HEK293T (cell line): ENCODE measurements at regions not wholly inside any gene's neighbourhood (a gene's known extent, or its start where the extent isn't known, plus 50 kb on each side); places are given as distances from the start of the nearest gene placed in this dataset.
"Not testable (repeated sequence)": the region's sequence is repeated elsewhere in the genome, so short reads cannot be mapped to it uniquely, and the experiment has no call there.

Source experiments
- CTCF ChIA-PET: fragments of 350-600 bp; formaldehyde crosslinking; extraction: SDS; loops from one replicate; lab custom pipeline; 2021; ENCODE audit warnings: antibody characterized with exemption, inconsistent platforms; lab: Yijun Ruan, JAX
- POLR2A ChIA-PET: fragments of 350-600 bp; formaldehyde crosslinking; extraction: SDS; loops from one replicate; lab custom pipeline; 2020; ENCODE audit warnings: antibody characterized with exemption, inconsistent platforms; lab: Yijun Ruan, JAX
- DNase-seq: peaks from one replicate; pipeline ENCODE4 v3.0.0; 2012; ENCODE audit warnings: mixed read lengths; ENCODE audit errors: extremely low spot score
- ARNT ChIP-seq: fragments of 450-650 bp; IDR thresholded peaks from 2 replicates; pipeline ENCODE4 v1.6.1; 2017; ENCODE audit warnings: mild to moderate bottlenecking
- BHLHE40 ChIP-seq: fragments of 450-650 bp; IDR thresholded peaks from 2 replicates; pipeline ENCODE4 v1.6.1; 2016; ENCODE audit warnings: mild to moderate bottlenecking, moderate library complexity, borderline replicate concordance
- CTBP1 ChIP-seq: fragments of 450-650 bp; IDR thresholded peaks from 2 replicates; pipeline ENCODE4 v1.6.1; 2016; ENCODE audit warnings: borderline replicate concordance
- ELF4 ChIP-seq: fragments of 450-650 bp; IDR thresholded peaks from 2 replicates; pipeline ENCODE4 v1.6.1; 2017; ENCODE audit warnings: antibody characterized with exemption
- FOXA1 ChIP-seq: fragments of 450-650 bp; IDR thresholded peaks from 2 replicates; pipeline ENCODE4 v1.6.1; 2016; ENCODE audit warnings: mild to moderate bottlenecking
- FOXK2 ChIP-seq: fragments of 450-650 bp; IDR thresholded peaks from 2 replicates; pipeline ENCODE4 v1.6.1; 2016; ENCODE audit warnings: mild to moderate bottlenecking
- FOXM1 ChIP-seq: fragments of 450-650 bp; IDR thresholded peaks from 2 replicates; pipeline ENCODE4 v1.6.1; 2017; ENCODE audit warnings: mild to moderate bottlenecking, borderline replicate concordance
- HDGF ChIP-seq: fragments of 450-650 bp; IDR thresholded peaks from 2 replicates; pipeline ENCODE4 v1.6.1; 2017; ENCODE audit warnings: antibody characterized with exemption, borderline replicate concordance
- L3MBTL2 ChIP-seq: fragments of 450-650 bp; conservative IDR thresholded peaks from 2 replicates; pipeline ENCODE4 v1.6.1; 2016; ENCODE audit warnings: mild to moderate bottlenecking
- LEF1 ChIP-seq: fragments of 450-650 bp; IDR thresholded peaks from 2 replicates; pipeline ENCODE4 v1.6.1; 2017; ENCODE audit warnings: mild to moderate bottlenecking, borderline replicate concordance
- NFRKB ChIP-seq: fragments of 450-650 bp; IDR thresholded peaks from 2 replicates; pipeline ENCODE4 v1.6.1; 2016; ENCODE audit warnings: mild to moderate bottlenecking, moderate library complexity
- SP1 ChIP-seq: fragments of 450-650 bp; IDR thresholded peaks from 2 replicates; pipeline ENCODE4 v1.6.1; 2017
- SUZ12 ChIP-seq: fragments of 450-650 bp; IDR thresholded peaks from 2 replicates; pipeline ENCODE4 v1.6.1; 2016; ENCODE audit warnings: mild to moderate bottlenecking
- TARDBP ChIP-seq: fragments of 450-650 bp; IDR thresholded peaks from 2 replicates; pipeline ENCODE4 v1.6.1; 2016
- ZNF384 ChIP-seq: fragments of 450-650 bp; IDR thresholded peaks from 2 replicates; pipeline ENCODE4 v1.6.1; 2016
- TF ChIP-seq, protein P1 (sequence below): fragments of 450-650 bp; IDR thresholded peaks from 2 replicates; pipeline ENCODE4 v1.6.1; 2016

DNA sequence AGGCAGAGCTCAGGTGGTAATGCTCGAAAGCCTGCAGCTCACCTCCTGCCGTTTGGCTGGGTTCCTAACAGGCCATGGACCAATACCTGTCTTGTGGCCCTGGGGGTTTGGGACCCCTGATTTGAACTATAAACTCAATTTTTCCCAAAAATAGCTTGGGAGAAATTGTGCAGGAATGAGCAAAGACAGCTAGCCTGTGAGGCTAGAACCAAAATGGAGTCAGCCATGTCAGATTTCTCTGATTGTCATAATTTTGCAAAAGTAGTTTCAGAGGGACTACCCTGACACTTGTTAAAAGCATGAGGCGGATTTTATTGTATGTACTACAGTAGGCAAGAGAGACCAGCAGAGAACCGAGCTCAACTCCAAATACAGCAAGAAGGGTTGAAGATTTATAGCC is 91.8 kb downstream of the PPIAL4G start:
- DNase-seq, POLR2A ChIA-PET, CTCF ChIA-PET: not testable (repeated sequence)

DNA sequence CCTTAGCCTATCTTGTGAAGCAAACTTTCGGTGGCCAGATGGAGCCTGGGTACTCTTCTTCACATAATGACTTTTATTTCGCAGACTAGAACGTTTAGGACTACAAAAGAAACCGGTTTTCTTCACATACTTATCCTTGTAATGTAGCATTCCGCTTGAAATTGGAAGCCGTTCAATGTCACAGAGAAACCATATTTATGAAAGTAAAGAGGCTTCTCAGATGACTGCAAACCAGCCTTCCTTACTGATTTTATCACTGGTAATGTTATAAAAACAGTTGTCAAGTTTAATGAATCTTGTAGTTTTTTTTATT is 94.1 kb downstream of the PPIAL4G start:
- ChIA-PET CTCF (interaction anchor here (0.9 kb wide), 1 partner anchor 18 kb away, joined by 4 read pairs; no protein-coding TSS in a partner anchor), POLR2A (interaction anchor here (0.8 to 1.7 kb wide), 20 partner anchors 9 to 594 kb away, joined by 3 to 18 read pairs (median 6); no protein-coding TSS in a partner anchor)
- DNase-seq, result no peak
- no peak for TF ChIP-seq NFRKB
- TF ChIP-seq TARDBP, result no peak
- no peak for TF ChIP-seq LEF1
- TF ChIP-seq ELF4, result no peak; the same call in none of the 2 replicates

DNA sequence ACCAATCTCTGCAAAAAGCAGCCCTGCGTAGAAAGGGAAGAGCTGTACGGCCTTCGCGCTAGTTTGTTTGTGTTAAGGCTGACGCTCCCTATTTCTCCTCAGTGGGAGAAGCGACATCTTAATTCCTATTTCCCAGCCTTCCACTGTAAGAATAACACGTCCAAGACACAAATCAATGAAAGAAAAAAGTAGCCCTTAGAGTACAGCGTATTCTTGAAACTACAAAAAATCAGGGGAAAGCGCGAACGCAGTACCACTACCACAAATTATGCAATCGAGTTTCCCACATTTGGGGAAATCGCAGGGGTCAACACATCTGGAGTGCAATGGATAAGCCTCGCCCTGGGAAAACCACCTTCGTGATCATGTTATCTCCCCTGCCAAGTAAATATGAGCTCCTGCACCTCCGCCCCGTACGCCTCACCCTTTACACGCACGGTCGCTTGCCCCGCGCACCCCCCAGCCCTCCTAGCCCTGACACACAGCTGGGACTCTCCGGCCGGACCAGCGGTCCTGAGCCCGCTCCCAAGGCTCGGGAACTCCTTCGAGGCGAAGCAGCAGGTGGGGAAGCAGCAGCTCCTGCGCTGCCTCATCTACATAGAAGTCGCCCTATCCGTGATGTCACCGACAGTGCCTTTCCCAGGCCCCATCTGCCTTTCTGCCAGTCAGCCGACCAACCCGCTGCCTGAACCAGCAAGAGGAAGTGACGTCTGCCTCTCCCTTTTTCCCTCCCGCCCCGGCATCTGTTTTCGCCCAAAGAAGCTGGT is 94.7 kb downstream of the PPIAL4G start:
- peak; percentile 93 for DNase-seq
- CTCF ChIA-PET, result interaction anchor here (0.9 kb wide), 1 partner anchor 18 kb away, joined by 4 read pairs; no protein-coding TSS in a partner anchor
- no peak for TF ChIP-seq FOXM1
- peak; percentile 75; the same call in 1 of the 2 replicates for TF ChIP-seq FOXK2
- TF ChIP-seq FOXA1, result no peak
- TF ChIP-seq TARDBP, result peak; percentile 58
- TF ChIP-seq ELF4, result peak; percentile 96
- no peak for TF ChIP-seq SUZ12
- TF ChIP-seq CTBP1, result peak; percentile 73; the same call in 1 of the 2 replicates
- peak; percentile 96 for TF ChIP-seq L3MBTL2
- no peak for TF ChIP-seq SP1
- TF ChIP-seq ZNF384, result 0 out of 2 replicates have a peak, but pooled peaks have one; percentile 50
- TF ChIP-seq ARNT, result peak; percentile 23; the same call in 1 of the 2 replicates
- TF ChIP-seq, protein P1, sequence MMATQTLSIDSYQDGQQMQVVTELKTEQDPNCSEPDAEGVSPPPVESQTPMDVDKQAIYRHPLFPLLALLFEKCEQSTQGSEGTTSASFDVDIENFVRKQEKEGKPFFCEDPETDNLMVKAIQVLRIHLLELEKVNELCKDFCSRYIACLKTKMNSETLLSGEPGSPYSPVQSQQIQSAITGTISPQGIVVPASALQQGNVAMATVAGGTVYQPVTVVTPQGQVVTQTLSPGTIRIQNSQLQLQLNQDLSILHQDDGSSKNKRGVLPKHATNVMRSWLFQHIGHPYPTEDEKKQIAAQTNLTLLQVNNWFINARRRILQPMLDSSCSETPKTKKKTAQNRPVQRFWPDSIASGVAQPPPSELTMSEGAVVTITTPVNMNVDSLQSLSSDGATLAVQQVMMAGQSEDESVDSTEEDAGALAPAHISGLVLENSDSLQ, result peak; percentile 91
- no peak for TF ChIP-seq LEF1
- peak; percentile 66 for TF ChIP-seq NFRKB
- peak; percentile 47; the same call in 1 of the 2 replicates for TF ChIP-seq BHLHE40
- no peak for TF ChIP-seq HDGF
- POLR2A ChIA-PET, result interaction anchor here (0.8 to 1.7 kb wide), 20 partner anchors 10 to 595 kb away, joined by 3 to 18 read pairs (median 6); no protein-coding TSS in a partner anchor

DNA sequence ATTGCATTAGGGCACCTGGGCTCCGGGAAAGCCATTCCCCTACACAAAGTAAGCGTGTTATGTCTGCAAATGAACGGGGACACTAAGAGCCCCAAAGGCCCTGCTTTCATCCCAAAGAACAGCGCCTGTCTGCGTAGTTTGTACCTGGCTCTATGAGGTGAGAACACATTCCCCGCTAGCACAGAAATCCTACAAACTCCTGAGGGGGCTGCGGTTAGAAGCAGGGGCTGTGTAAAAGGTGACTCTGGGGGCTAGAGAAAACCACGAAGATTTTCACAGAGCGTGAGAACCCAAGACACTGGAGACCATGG is 95.2 kb downstream of the PPIAL4G start:
- ChIA-PET POLR2A (interaction anchor here (0.9 to 1.7 kb wide), 17 partner anchors 9 to 349 kb away, joined by 3 to 18 read pairs (median 6); no protein-coding TSS in a partner anchor), CTCF (interaction anchor here (0.9 kb wide), 1 partner anchor 17 kb away, joined by 4 read pairs; no protein-coding TSS in a partner anchor)
- DNase-seq, result not testable (repeated sequence)

DNA sequence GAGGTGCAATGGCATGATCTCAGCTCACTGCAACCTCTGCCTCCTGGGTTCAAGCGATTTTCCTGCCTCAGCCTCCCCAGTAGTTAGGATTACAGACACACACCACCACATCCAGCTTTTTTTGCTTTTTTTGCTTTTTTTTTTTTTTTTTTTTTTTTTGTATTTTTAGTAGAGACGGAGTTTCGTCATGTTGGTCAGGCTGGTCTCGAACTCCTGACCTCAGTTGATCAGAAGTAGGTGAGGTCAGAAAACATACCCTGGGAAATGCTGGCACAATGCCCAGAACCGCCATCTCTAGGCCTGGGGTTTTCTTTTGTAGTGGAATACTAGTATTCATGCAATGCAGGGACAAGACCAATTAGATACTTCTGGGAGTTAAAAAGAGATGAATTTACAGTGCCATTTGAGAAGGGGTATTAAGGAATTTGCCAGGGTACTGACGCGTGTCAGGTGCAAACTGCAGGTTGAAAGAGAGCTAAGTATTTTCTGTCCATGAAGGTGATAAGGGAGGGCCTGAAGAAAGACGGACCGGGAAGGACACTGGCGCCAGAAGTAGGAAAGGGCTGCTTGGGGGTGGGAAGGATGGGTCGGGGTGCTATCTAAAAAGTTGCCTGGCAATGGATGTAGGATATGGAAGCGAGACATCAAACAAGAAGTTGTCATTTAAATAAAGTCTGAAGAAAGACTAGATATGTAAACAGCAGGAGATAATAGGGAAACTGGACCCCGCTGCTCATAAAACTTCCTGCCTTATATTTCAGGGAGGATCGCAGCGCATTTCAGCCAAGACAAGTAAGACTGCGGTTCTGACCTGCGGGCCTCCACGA is 95.8 kb downstream of the PPIAL4G start:
- peak; percentile 25 for DNase-seq
- POLR2A ChIA-PET, result interaction anchor here (1.1 to 1.7 kb wide), 7 partner anchors 9 to 349 kb away, joined by 3 to 12 read pairs (median 7); no protein-coding TSS in a partner anchor
- CTCF ChIA-PET, result not testable (repeated sequence)
- peak; percentile 40; the same call in 1 of the 2 replicates for TF ChIP-seq ZNF384

DNA sequence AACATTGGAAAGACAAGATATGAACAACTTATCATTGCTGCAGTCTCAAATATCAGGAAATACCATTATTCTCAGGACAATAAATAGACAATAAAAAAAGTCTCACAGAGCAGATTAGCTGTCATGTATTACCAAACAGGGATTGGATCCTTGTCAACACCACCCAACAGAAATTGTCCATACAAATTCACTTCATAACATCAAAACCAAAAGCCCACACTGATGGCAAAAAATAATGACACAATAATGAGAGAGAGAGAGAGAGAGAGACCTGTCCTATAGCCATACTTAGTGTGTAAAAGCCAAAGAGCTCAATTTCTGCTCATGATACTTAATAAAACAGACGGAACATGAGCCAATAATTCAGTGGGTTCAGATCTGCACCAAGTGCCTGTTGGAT is 96.5 kb downstream of the PPIAL4G start:
- DNase-seq, result no peak
- POLR2A ChIA-PET, result interaction anchor here (1.1 kb wide), 1 partner anchor 348 kb away, joined by 3 read pairs; no protein-coding TSS in a partner anchor
- no peak for TF ChIP-seq ZNF384
- no peak for TF ChIP-seq LEF1
- no peak for TF ChIP-seq FOXA1
- TF ChIP-seq FOXK2, result no peak
- TF ChIP-seq ARNT, result no peak
- no peak for TF ChIP-seq NFRKB
- CTCF ChIA-PET, result no interaction called here

DNA sequence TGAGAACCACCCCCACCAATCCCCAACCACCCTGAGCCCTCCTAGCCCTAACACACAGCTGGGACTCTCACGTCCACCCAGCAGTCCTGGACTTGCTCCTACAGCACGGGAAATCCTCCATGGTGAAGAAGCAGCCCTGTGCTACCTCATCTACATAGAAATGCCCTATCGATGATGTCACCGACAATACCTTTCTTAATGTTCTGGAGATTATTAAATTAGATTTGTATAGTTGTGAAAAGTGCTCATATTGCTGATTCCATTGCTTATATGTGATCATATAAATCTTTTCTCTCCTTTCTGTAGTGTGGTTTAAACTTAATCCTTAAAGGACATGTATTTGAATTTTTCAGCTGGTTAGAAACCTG is 97.1 kb downstream of the PPIAL4G start:
- CTCF ChIA-PET, DNase-seq, POLR2A ChIA-PET: not testable (repeated sequence)

DNA sequence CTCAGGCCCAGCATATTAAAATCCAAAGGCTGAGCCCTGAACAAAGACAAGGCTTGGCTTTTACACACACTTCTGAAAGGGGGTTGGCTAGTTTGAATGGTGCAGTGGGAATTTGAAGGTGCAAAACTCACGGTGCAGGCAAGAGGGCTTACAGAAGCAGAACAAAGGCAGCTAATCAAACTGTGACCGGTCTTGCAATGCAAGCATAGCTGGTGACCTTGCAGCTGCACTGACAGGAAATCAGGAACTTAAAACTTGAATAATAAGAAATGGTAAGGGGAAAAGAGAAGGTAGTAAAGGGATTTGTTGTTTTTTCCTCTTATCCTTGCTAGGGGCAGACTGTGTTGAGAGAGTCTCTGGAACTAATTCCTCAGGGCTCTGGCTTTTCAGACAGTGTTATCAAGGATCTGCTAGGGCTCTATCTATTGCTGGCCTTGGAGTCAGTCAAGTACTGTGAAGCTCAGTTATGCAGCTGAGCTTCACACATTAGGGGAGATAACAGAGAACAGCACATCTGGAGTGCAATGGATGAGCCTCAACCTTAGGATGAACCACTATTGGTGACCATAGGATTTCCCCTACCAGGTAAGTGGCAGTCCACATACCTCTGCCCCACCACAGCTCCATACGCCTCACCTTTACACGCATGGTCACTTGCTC is 97.6 kb downstream of the PPIAL4G start:
- TF ChIP-seq TARDBP (no peak), BHLHE40 (no peak), SP1 (no peak), HDGF (no peak), L3MBTL2 (no peak), CTBP1 (no peak), ZNF384 (no peak), FOXA1 (no peak)
- TF ChIP-seq, protein P1, result no peak
- POLR2A ChIA-PET, result no interaction called here
- no peak for DNase-seq
- CTCF ChIA-PET, result no interaction called here
